Neural progenitor cell (in vitro differentiated cells): ENCODE measurements at regions not wholly inside any gene's neighbourhood (a gene's known extent, or its start where the extent isn't known, plus 50 kb on each side); places are given as distances from the start of the nearest gene placed in this dataset.

Source experiments
- EZH2 ChIP-seq: fragments of 200-600 bp; sonication (generic); IDR thresholded peaks from 2 replicates; pipeline ENCODE4 v1.6.1; 2017; ENCODE audit warnings: antibody characterized with exemption, mild to moderate bottlenecking, moderate library complexity
- EZH2phosphoT487 ChIP-seq: fragments of 200-600 bp; sonication (generic); IDR thresholded peaks from 2 replicates; pipeline ENCODE4 v1.6.1; 2017; ENCODE audit warnings: antibody characterized with exemption
- TF ChIP-seq, protein P1 (sequence below): fragments of 200-600 bp; sonication (generic); IDR thresholded peaks from 2 replicates; pipeline ENCODE4 v1.5.1; 2017; ENCODE audit warnings: antibody characterized with exemption, mild to moderate bottlenecking

DNA sequence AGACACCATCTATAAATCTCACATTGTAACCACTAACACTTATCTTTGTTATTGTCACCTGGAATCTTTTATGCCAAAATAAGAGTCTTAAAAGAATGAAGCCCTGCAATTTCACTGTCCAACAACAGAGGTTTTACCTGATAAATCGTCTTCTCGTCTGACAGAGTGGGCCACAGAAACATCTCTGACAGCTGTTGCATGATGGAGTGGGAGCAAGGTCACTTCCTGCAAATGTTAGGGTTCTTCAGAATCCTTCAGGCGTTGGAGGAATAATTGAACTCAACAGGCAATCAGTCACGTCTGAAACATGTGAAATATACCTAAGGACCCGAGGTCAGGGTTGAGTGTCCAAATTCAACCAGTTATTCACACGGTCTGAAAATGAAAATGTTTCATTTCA lies 353.6 kb downstream of the TRIML1 start:
- TF ChIP-seq, protein P1, sequence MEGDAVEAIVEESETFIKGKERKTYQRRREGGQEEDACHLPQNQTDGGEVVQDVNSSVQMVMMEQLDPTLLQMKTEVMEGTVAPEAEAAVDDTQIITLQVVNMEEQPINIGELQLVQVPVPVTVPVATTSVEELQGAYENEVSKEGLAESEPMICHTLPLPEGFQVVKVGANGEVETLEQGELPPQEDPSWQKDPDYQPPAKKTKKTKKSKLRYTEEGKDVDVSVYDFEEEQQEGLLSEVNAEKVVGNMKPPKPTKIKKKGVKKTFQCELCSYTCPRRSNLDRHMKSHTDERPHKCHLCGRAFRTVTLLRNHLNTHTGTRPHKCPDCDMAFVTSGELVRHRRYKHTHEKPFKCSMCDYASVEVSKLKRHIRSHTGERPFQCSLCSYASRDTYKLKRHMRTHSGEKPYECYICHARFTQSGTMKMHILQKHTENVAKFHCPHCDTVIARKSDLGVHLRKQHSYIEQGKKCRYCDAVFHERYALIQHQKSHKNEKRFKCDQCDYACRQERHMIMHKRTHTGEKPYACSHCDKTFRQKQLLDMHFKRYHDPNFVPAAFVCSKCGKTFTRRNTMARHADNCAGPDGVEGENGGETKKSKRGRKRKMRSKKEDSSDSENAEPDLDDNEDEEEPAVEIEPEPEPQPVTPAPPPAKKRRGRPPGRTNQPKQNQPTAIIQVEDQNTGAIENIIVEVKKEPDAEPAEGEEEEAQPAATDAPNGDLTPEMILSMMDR, result no peak
- no peak for TF ChIP-seq EZH2
- TF ChIP-seq EZH2phosphoT487, result no peak
